ENCODE measurements at regions not wholly inside any gene's neighbourhood (a gene's known extent, or its start where the extent isn't known, plus 50 kb on each side); places are given as distances from the start of the nearest gene placed in this dataset.

- no peak for DNase-seq (ENCODE audit: low spot score)
- TF ChIP-seq, protein P1, sequence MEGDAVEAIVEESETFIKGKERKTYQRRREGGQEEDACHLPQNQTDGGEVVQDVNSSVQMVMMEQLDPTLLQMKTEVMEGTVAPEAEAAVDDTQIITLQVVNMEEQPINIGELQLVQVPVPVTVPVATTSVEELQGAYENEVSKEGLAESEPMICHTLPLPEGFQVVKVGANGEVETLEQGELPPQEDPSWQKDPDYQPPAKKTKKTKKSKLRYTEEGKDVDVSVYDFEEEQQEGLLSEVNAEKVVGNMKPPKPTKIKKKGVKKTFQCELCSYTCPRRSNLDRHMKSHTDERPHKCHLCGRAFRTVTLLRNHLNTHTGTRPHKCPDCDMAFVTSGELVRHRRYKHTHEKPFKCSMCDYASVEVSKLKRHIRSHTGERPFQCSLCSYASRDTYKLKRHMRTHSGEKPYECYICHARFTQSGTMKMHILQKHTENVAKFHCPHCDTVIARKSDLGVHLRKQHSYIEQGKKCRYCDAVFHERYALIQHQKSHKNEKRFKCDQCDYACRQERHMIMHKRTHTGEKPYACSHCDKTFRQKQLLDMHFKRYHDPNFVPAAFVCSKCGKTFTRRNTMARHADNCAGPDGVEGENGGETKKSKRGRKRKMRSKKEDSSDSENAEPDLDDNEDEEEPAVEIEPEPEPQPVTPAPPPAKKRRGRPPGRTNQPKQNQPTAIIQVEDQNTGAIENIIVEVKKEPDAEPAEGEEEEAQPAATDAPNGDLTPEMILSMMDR (IDR thresholded peaks at IDR 0.05; ENCODE audit: borderline replicate concordance, control extremely low read depth, extremely low read depth, insufficient read depth, missing control alignments) = no peak
- in situ Hi-C loops (cut with MboI; ENCODE audit: low sequenced_read_pairs, unreplicated experiment) = no loop called here
Measured at GRCh38 chr10:35950226-35950625, 308.1 kb upstream of the FZD8 start.

DNA sequence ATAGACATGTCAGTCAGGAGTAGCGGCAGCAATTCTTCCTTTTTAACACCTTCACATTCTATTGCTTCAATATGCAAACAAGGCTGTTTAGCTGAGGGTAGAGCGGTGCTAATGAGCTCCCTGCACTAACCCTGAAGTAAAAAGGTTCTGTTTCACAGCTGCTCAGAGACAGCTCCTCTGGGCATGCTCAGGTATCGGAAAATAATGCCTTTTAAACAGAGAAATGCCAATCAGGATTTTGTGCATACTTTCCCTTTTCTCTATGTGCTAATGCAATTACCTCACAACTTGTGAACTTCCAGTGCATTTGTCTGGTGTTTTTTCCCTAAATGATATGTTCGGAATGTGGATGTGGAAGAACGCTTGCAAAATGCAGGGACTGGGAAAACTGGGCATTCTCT is 307.7 kb upstream of the FZD8 start:
- TF ChIP-seq, protein P1 (IDR thresholded peaks at IDR 0.05; ENCODE audit: borderline replicate concordance, control extremely low read depth, extremely low read depth, insufficient read depth, missing control alignments) = no peak
- in situ Hi-C loops (cut with MboI; ENCODE audit: low sequenced_read_pairs, unreplicated experiment) = no loop called here
- DNase-seq (ENCODE audit: low spot score) = no peak

GRCh38 chr10:35946556-35946955 is 304.5 kb upstream of the FZD8 start:
- DNase-seq (ENCODE audit: low spot score) = no peak
- in situ Hi-C loops (cut with MboI; ENCODE audit: low sequenced_read_pairs, unreplicated experiment) = no loop called here

GRCh38 chr10:35942057-35942456 is 300.0 kb upstream of the FZD8 start:
- in situ Hi-C loops (cut with MboI; ENCODE audit: low sequenced_read_pairs, unreplicated experiment) = no loop called here
- TF ChIP-seq, protein P1 (IDR thresholded peaks at IDR 0.05; ENCODE audit: borderline replicate concordance, control extremely low read depth, extremely low read depth, insufficient read depth, missing control alignments) = no peak
- no peak for DNase-seq (ENCODE audit: low spot score)

More at GRCh38 chr10:35946556-35946955, 304.5 kb upstream of the FZD8 start:
- TF ChIP-seq, protein P1 (IDR thresholded peaks at IDR 0.05; ENCODE audit: borderline replicate concordance, control extremely low read depth, extremely low read depth, insufficient read depth, missing control alignments) = no peak

DNA sequence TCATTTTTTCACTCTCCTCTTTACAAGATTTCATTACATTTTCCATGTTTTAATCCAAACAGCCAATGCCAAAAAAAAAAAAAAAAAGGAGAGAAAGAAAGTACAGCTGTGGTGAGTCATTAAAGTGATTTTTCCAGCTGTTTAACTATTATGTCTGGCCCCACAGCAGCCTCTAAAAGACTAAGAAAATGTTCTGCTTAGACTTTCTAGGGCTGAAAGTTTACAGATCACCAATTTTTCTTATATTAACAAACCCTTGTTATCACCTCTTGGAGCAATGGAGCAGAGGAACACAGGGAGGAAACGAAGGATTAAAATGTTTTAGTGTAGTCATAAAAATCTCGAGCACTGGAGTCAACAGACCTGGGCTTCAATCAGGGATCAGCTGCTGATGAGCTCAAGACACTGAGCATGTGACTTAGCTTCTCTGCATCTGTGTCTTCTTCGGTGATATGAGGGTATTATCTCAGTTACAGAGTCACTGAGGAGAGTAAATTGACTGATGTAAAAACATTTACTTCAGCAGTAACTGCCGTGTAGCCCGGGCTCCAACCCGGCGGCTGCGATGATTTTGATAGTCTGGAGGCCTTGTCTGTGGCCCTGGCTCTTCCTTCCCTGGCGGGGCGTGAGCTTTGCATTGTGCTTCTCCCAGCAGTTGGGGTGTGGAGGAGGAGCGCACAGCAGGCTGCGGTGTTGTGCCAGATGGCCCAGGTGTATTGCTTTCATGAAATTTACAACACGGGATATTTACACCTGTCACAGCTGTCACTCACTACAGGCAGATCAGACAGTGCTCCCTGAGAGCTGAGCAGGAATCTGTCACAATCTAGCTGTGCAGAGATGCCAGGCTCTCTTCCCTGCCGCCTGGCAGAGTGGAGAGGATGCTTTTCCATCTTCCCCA is 298.3 kb upstream of the FZD8 start:
- in situ Hi-C loops (cut with MboI; ENCODE audit: low sequenced_read_pairs, unreplicated experiment) = no loop called here
- no peak for DNase-seq (ENCODE audit: low spot score)
- TF ChIP-seq, protein P1 (IDR thresholded peaks at IDR 0.05; ENCODE audit: borderline replicate concordance, control extremely low read depth, extremely low read depth, insufficient read depth, missing control alignments) = no peak

GRCh38 chr10:35938160-35938559 is 296.1 kb upstream of the FZD8 start:
- TF ChIP-seq, protein P1 (IDR thresholded peaks at IDR 0.05; ENCODE audit: borderline replicate concordance, control extremely low read depth, extremely low read depth, insufficient read depth, missing control alignments) = no peak
- no peak for DNase-seq (ENCODE audit: low spot score)
- in situ Hi-C loops (cut with MboI; ENCODE audit: low sequenced_read_pairs, unreplicated experiment) = no loop called here
